PC-9 (cell line): ENCODE measurements at regions not wholly inside any gene's neighbourhood (a gene's known extent, or its start where the extent isn't known, plus 50 kb on each side); places are given as distances from the start of the nearest gene placed in this dataset.

Experiments used
- BruUV-seq: library from RNA; stranded (reverse); fragments of 400-500 nt; replicated peaks from 2 replicates; lab custom pipeline; 2021; lab: Mats Ljungman, UMichigan
- CTCF ChIA-PET: fragments of 300-600 bp; sonication (Branson Sonifier 250); formaldehyde crosslinking; loops from one replicate; lab custom pipeline; 2022; ENCODE audit warnings: antibody characterized with exemption; lab: Charles Lee
- POLR2A ChIA-PET: fragments of 300-600 bp; sonication (Branson Sonifier 250); formaldehyde crosslinking; loops from one replicate; lab custom pipeline; 2022; ENCODE audit warnings: antibody characterized with exemption; ENCODE audit not compliant: unreplicated experiment; lab: Charles Lee
- DNase-seq, 2 experiments: peaks; one replicate each; pipeline versions ENCODE4 v3.0.0 to v3.0.0-alpha.2; 2015 to 2022; ENCODE audit warnings: mixed read lengths in 1 of 2
- H2AFZ ChIP-seq: fragments of 200-600 bp; sonication (generic); 2 replicates; pipeline ENCODE4 v1.8.1; 2017; ENCODE audit warnings: antibody characterized with exemption
- H3F3A ChIP-seq: fragments of 200-600 bp; sonication (generic); 2 replicates; pipeline ENCODE4 v1.8.1; 2017; ENCODE audit warnings: antibody characterized with exemption, mild to moderate bottlenecking, low read depth; ENCODE audit not compliant: insufficient read depth
- H3K27ac ChIP-seq: fragments of 200-600 bp; sonication (generic); 2 replicates; pipeline ENCODE4 v1.6.1; 2016; ENCODE audit warnings: mixed run types
- H3K27me3 ChIP-seq: fragments of 200-600 bp; sonication (generic); 2 replicates; pipeline ENCODE4 v1.6.1; 2016; ENCODE audit warnings: low read depth, mixed run types; ENCODE audit not compliant: insufficient read depth
- H3K36me3 ChIP-seq: fragments of 200-600 bp; sonication (generic); 2 replicates; pipeline ENCODE4 v1.6.1; 2016; ENCODE audit warnings: low read depth, mixed run types
- H3K4me1 ChIP-seq: fragments of 200-600 bp; sonication (generic); replicated peaks from 2 replicates; pipeline ENCODE4 v1.6.1; 2016; ENCODE audit warnings: mixed run types; ENCODE audit not compliant: insufficient read depth
- H3K4me2 ChIP-seq: fragments of 200-600 bp; sonication (generic); 2 replicates; pipeline ENCODE4 v1.6.1; 2017; ENCODE audit warnings: mixed run types
- H3K4me3 ChIP-seq: fragments of 200-600 bp; sonication (generic); 2 replicates; pipeline ENCODE4 v1.6.1; 2016; ENCODE audit warnings: mixed run types
- H3K79me2 ChIP-seq: fragments of 200-600 bp; sonication (generic); 2 replicates; pipeline ENCODE4 v1.6.1; 2017; ENCODE audit warnings: low read depth, mixed run types
- H3K9me2 ChIP-seq: fragments of 200-600 bp; sonication (generic); 2 replicates; pipeline ENCODE4 v1.8.1; 2017; ENCODE audit warnings: mild to moderate bottlenecking; ENCODE audit not compliant: insufficient read depth
- H3K9me3 ChIP-seq: fragments of 200-600 bp; sonication (generic); 2 replicates; pipeline ENCODE4 v1.8.1; 2016; ENCODE audit warnings: low read depth; ENCODE audit not compliant: insufficient read depth
- H4K20me1 ChIP-seq: fragments of 200-600 bp; sonication (generic); 2 replicates; pipeline ENCODE4 v1.8.1; 2017; ENCODE audit not compliant: insufficient read depth
- CTCF ChIP-seq: fragments of 200-600 bp; sonication (generic); conservative IDR thresholded peaks from 2 replicates; pipeline ENCODE4 v1.6.1; 2017; ENCODE audit warnings: mixed run types, antibody characterized with exemption, mild to moderate bottlenecking, moderate library complexity
- EZH2 ChIP-seq: fragments of 200-600 bp; sonication (generic); IDR thresholded peaks from 2 replicates; pipeline ENCODE4 v1.8.0; 2017; ENCODE audit warnings: antibody characterized with exemption, low read depth
- intact Hi-C: fragments of 100-400 bp; cut with micrococcal nuclease; formaldehyde crosslinking; loops from one replicate; pipeline ENCODE4 v1.10.0; 2022; ENCODE audit not compliant: unreplicated experiment

- Histone ChIP-seq H3K27ac (no peak overlapping the region), H3K4me3 (no peak overlapping the region), H3K9me2 (no peaks in the 10 kb centered on the region), H3K27me3 (no peaks in the 10 kb centered on the region), H3K9me3 (no peaks in the 10 kb centered on the region), H3K4me1 (0 out of 2 replicates have a peak, but pooled peaks cover 10% of the 10 kb centered on the region), H2AFZ (no peak overlapping the region), H3F3A (peaks cover 8% of the 10 kb centered on the region; the same call in 1 of the 2 replicates), H4K20me1 (no peaks in the 10 kb centered on the region), H3K36me3 (no peaks in the 10 kb centered on the region), H3K79me2 (no peaks in the 10 kb centered on the region), H3K4me2 (no peak overlapping the region)
- TF ChIP-seq CTCF (no peak), EZH2 (no peak)
- no peak for DNase-seq
- intact Hi-C loops = no loop called here
- BruUV-seq = no TSS peak
- ChIA-PET POLR2A (no interaction called here), CTCF (no interaction called here)
Observed at GRCh38 chr1:244782056-244782455, 53.4 kb upstream of the COX20 start.

- H3K79me2 ChIP-seq = no peaks in the 10 kb centered on the region
- peaks cover 5% of the 10 kb centered on the region; the same call in 1 of the 2 replicates for H3F3A ChIP-seq
- TF ChIP-seq EZH2 (no peak), CTCF (no peak)
- H2AFZ ChIP-seq = no peak overlapping the region
- no peaks in the 10 kb centered on the region for H3K27me3 ChIP-seq
- intact Hi-C loops = no loop called here
- no peak for DNase-seq
- no peak overlapping the region for H3K27ac ChIP-seq
- no peak overlapping the region for H3K4me2 ChIP-seq
- H3K4me1 ChIP-seq = 0 out of 2 replicates have a peak, but pooled peaks cover 7% of the 10 kb centered on the region
- no peaks in the 10 kb centered on the region for H3K36me3 ChIP-seq
- no peaks in the 10 kb centered on the region for H4K20me1 ChIP-seq
- H3K9me3 ChIP-seq = no peaks in the 10 kb centered on the region
- no TSS peak for BruUV-seq
- H3K9me2 ChIP-seq = no peaks in the 10 kb centered on the region
- ChIA-PET POLR2A (no interaction called here), CTCF (no interaction called here)
- no peak overlapping the region for H3K4me3 ChIP-seq
Observed at GRCh38 chr1:244783138-244783537, 52.3 kb upstream of the COX20 start.
